K562 (cell line): ENCODE measurements at regions not wholly inside any gene's neighbourhood (a gene's known extent, or its start where the extent isn't known, plus 50 kb on each side); places are given as distances from the start of the nearest gene placed in this dataset.

Experiments used
- ATAC-seq: fragments of 200-7000 bp; cut with Tn5 transposase; 3 replicates; pipeline ENCODE4 v1.9.1; 2020; ENCODE audit warnings: moderate library complexity
- BruUV-seq: library from RNA; stranded (reverse); fragments of 400-500 nt; replicated peaks from 2 replicates; lab custom pipeline; 2021; lab: Mats Ljungman, UMichigan
- CTCF ChIA-PET: fragments of 300-600 bp; formaldehyde crosslinking; extraction: SDS; loops from one replicate; lab custom pipeline; 2021; ENCODE audit warnings: low intra/inter-chr PET ratio; lab: Yijun Ruan, JAX
- POLR2A ChIA-PET: fragments of 300-600, 350-650 bp; sonication (Branson Sonifier 250); formaldehyde crosslinking; extraction: SDS; loops from one replicate; lab custom pipeline; 2021; ENCODE audit warnings: antibody characterized with exemption, inconsistent platforms; lab: Yijun Ruan, JAX
- DNase-seq, 4 experiments: peaks; one replicate each; pipeline versions ENCODE4 v3.0.0 to v3.0.0-alpha.2; 2011 to 2018; ENCODE audit warnings: low spot score in 3 of 4, mixed read lengths in 3 of 4; ENCODE audit errors: extremely low read depth in 1 of 4
- FAIRE-seq: peaks from 2 replicates; lab custom pipeline; 2011; peaks lifted over from hg19 to GRCh38; lab: Jason Lieb, UNC
- H2AFZ ChIP-seq: 2 replicates; pipeline ENCODE4 v1.6.0; 2011; ENCODE audit warnings: low read depth, low read length, control low read depth, inconsistent platforms
- H3K27ac ChIP-seq: fragments of 200-600 bp; 3 replicates; pipeline ENCODE4 v1.8.0; 2011; ENCODE audit warnings: low read depth, mild to moderate bottlenecking, control low read depth, inconsistent platforms, low read length, moderate library complexity, mixed read lengths; ENCODE audit errors: extremely low read depth
- H3K27me3 ChIP-seq, 2 experiments: fragments of 300-600 bp in 1 of 2; 2 replicates in 1 of 2; 3 replicates in 1 of 2; pipeline versions ENCODE4 v1.6.0 to v1.8.0; 2011; ENCODE audit warnings: inconsistent platforms in 2 of 2, low read length in 2 of 2, mild to moderate bottlenecking in 1 of 2, mixed read lengths in 1 of 2, moderate library complexity in 1 of 2; ENCODE audit not compliant: control insufficient read depth in 2 of 2, insufficient read depth in 2 of 2
- H3K36me3 ChIP-seq: fragments of 300-600 bp; 3 replicates; pipeline ENCODE4 v1.8.0; 2011; ENCODE audit warnings: mild to moderate bottlenecking, low read length, inconsistent platforms; ENCODE audit not compliant: control insufficient read depth, insufficient read depth
- H3K4me1 ChIP-seq, 2 experiments: fragments of 200-600 bp in 1 of 2; replicated peaks in 1 of 2; 2 replicates in 1 of 2; 3 replicates in 1 of 2; pipeline versions ENCODE4 v1.5.1 to v1.8.0; 2011; ENCODE audit warnings: inconsistent platforms in 2 of 2, low read length in 2 of 2, mild to moderate bottlenecking in 1 of 2, mixed read lengths in 1 of 2, moderate library complexity in 1 of 2; ENCODE audit not compliant: control insufficient read depth in 2 of 2, insufficient read depth in 2 of 2
- H3K4me2 ChIP-seq: 2 replicates; pipeline ENCODE4 v1.6.1; 2011; ENCODE audit warnings: low read length, control low read depth, inconsistent platforms, mixed read lengths; ENCODE audit not compliant: insufficient read depth
- H3K4me3 ChIP-seq: fragments of 200-600 bp; sonication (generic), shearing (Covaris generic); 2 replicates; pipeline ENCODE4 v1.5.1; 2016; ENCODE audit warnings: control low read depth, inconsistent platforms
- H3K79me2 ChIP-seq: fragments of 200-600 bp; 3 replicates; pipeline ENCODE4 v1.8.0; 2011; ENCODE audit warnings: low read length, inconsistent platforms; ENCODE audit not compliant: control insufficient read depth, insufficient read depth
- H3K9ac ChIP-seq, 2 experiments: 2 replicates each; pipeline versions ENCODE4 v1.6.0 to v1.6.1; 2011; ENCODE audit warnings: low read depth in 2 of 2, low read length in 2 of 2, control low read depth in 1 of 2, inconsistent platforms in 1 of 2, mild to moderate bottlenecking in 1 of 2, mixed read lengths in 1 of 2; ENCODE audit not compliant: insufficient read depth in 1 of 2
- H3K9me1 ChIP-seq: one replicate; pipeline ENCODE4 v1.6.0; 2011; ENCODE audit warnings: inconsistent platforms, mild to moderate bottlenecking, low read length, moderate library complexity; ENCODE audit not compliant: control insufficient read depth, insufficient read depth
- H3K9me3 ChIP-seq: replicated peaks from 2 replicates; pipeline ENCODE4 v1.5.1; 2011; ENCODE audit warnings: low read depth, low read length, inconsistent platforms; ENCODE audit not compliant: control insufficient read depth, insufficient read depth
- H4K20me1 ChIP-seq: replicated peaks from 2 replicates; pipeline ENCODE4 v1.6.1; 2011; ENCODE audit warnings: low read length, inconsistent platforms, mixed read lengths; ENCODE audit not compliant: control insufficient read depth, insufficient read depth
- CREB5 ChIP-seq: fragments of 250-450 bp; sonication (Bioruptor Pico); IDR thresholded peaks from 2 replicates; pipeline ENCODE4 v1.5.0; 2020; ENCODE audit warnings: mild to moderate bottlenecking
- EGR1 ChIP-seq: fragments of 450-650 bp; conservative IDR thresholded peaks from 2 replicates; pipeline ENCODE4 v1.6.1; 2017; ENCODE audit warnings: mild to moderate bottlenecking
- ESRRB ChIP-seq: fragments of 250-450 bp; sonication (Bioruptor Pico); IDR thresholded peaks from 2 replicates; pipeline ENCODE4 v1.5.0; 2020; ENCODE audit warnings: mild to moderate bottlenecking, moderate library complexity, borderline replicate concordance
- FOXK1 ChIP-seq: sonication (generic); formaldehyde crosslinking; IDR thresholded peaks from 2 replicates; pipeline ENCODE4 v1.8.0; 2022; ENCODE audit warnings: missing genetic modification reagents, mild to moderate bottlenecking, borderline replicate concordance
- HEY1 ChIP-seq: fragments of 250-450 bp; sonication (Bioruptor Pico); IDR thresholded peaks from 2 replicates; pipeline ENCODE4 v1.5.0; 2020; ENCODE audit warnings: mild to moderate bottlenecking, moderate library complexity, borderline replicate concordance
- POLR3A ChIP-seq: IDR thresholded peaks from 2 replicates; pipeline ENCODE4 v1.6.1; 2011; ENCODE audit warnings: borderline replicate concordance, mild to moderate bottlenecking, moderate library complexity; ENCODE audit not compliant: insufficient read length, insufficient read depth; ENCODE audit errors: extremely low read depth
- SFPQ ChIP-seq: fragments of 200-400 bp; formaldehyde crosslinking; IDR thresholded peaks from 2 replicates; pipeline ENCODE4 v1.6.1; 2017; ENCODE audit warnings: mild to moderate bottlenecking, low read depth, low read length, moderate library complexity
- THRA ChIP-seq: fragments of 450-650 bp; IDR thresholded peaks from 2 replicates; pipeline ENCODE4 v1.6.1; 2017; ENCODE audit warnings: mild to moderate bottlenecking, moderate library complexity
- ZNF23 ChIP-seq: fragments of 250-450 bp; sonication (Bioruptor Pico); IDR thresholded peaks from 2 replicates; pipeline ENCODE4 v1.4.0; 2020; ENCODE audit warnings: mild to moderate bottlenecking
- WGBS: fragments of 100-300 bp; shearing (Covaris generic); methylation state at CpG from one replicate; pipeline ENCODE4 v1.1.6; 2016; ENCODE audit warnings: low coverage, mixed read lengths; ENCODE audit not compliant: insufficient coverage; ENCODE audit errors: missing lambda C conversion rate; 5-methylcytosine and 5-hydroxymethylcytosine counted together
- in situ Hi-C: fragments of 300-500 bp; cut with MboI; formaldehyde crosslinking; loops from 4 replicates; pipeline ENCODE4 v1.15.0; 2018; ENCODE audit warnings: inconsistent platforms, mixed read lengths
- intact Hi-C: fragments of 100-400 bp; cut with micrococcal nuclease; formaldehyde crosslinking; loops from 2 replicates; pipeline ENCODE4 v1.14.2; 2022

GRCh38 chr14:61111209-61111665, 130.2 kb downstream of the SLC38A6 start:
- DNase-seq (no peak), ATAC-seq (no peak), FAIRE-seq (no peak)
- intact Hi-C loops (no loop called here), in situ Hi-C loops (no loop called here)
- POLR2A ChIA-PET = no interaction called here
- no peak overlapping the region for H3K4me3 ChIP-seq
- H3K36me3 ChIP-seq = no peaks in the 10 kb centered on the region
- CTCF ChIA-PET = no interaction called here
- H3K4me1 ChIP-seq = no peaks in the 10 kb centered on the region; a peak in 1 of 5 replicates
- H3K79me2 ChIP-seq = no peaks in the 10 kb centered on the region
- H3K4me2 ChIP-seq = no peak overlapping the region
- no peak overlapping the region for H2AFZ ChIP-seq
- H3K27ac ChIP-seq = no peak overlapping the region
- BruUV-seq = no TSS peak
- WGBS = 47% methylated on average over 21 of the region's 23 CpGs
- no peaks in the 10 kb centered on the region for H3K9me1 ChIP-seq
- TF ChIP-seq EGR1 (peak; percentile 35; the same call in 1 of the 2 replicates), THRA (no peak)
- TF ChIP-seq, all 486 proteins: peak for 1
- H3K9me3 ChIP-seq = no peaks in the 10 kb centered on the region
- no peaks in the 10 kb centered on the region for H3K27me3 ChIP-seq
- no peak overlapping the region for H3K9ac ChIP-seq
- H4K20me1 ChIP-seq = no peaks in the 10 kb centered on the region

GRCh38 chr14:61110316-61111082, 129.5 kb downstream of the SLC38A6 start:
- no peaks in the 10 kb centered on the region for H3K9me1 ChIP-seq
- H4K20me1 ChIP-seq = no peaks in the 10 kb centered on the region
- H2AFZ ChIP-seq = no peak overlapping the region
- ATAC-seq = no peak
- H3K4me2 ChIP-seq = no peak overlapping the region
- POLR2A ChIA-PET = no interaction called here
- no TSS peak for BruUV-seq
- no peaks in the 10 kb centered on the region for H3K9me3 ChIP-seq
- intact Hi-C loops = no loop called here
- DNase-seq = no peak
- no peaks in the 10 kb centered on the region for H3K27me3 ChIP-seq
- H3K27ac ChIP-seq = no peak overlapping the region
- TF ChIP-seq ESRRB = no peak
- no peak for TF ChIP-seq FOXK1 (CRISPR knock-in tag)
- no peak for TF ChIP-seq CREB5 (CRISPR knock-in tag)
- TF ChIP-seq HEY1 (CRISPR knock-in tag) = no peak
- no peak for TF ChIP-seq SFPQ
- no peak for TF ChIP-seq ZNF23 (CRISPR knock-in tag)
- no peak for TF ChIP-seq POLR3A
- TF ChIP-seq, all 486 proteins: peak for 0
- no peak overlapping the region for H3K4me3 ChIP-seq
- no peak for FAIRE-seq
- H3K79me2 ChIP-seq = no peaks in the 10 kb centered on the region
- no peaks in the 10 kb centered on the region for H3K36me3 ChIP-seq
- in situ Hi-C loops = no loop called here
- no peak overlapping the region for H3K9ac ChIP-seq
- H3K4me1 ChIP-seq = no peaks in the 10 kb centered on the region; a peak in 1 of 5 replicates
- WGBS = 38% methylated on average over 7 of the region's 9 CpGs
- CTCF ChIA-PET = no interaction called here
